GM18519 (cell line): ENCODE measurements at regions not wholly inside any gene's neighbourhood (a gene's known extent, or its start where the extent isn't known, plus 50 kb on each side); places are given as distances from the start of the nearest gene placed in this dataset.
"Not testable (repeated sequence)": the region's sequence is repeated elsewhere in the genome, so short reads cannot be mapped to it uniquely, and the experiment has no call there.

Source experiments
- ATAC-seq: cut with Tn5 transposase; IDR thresholded peaks from one replicate; pipeline ENCODE4 v1.9.1; 2021; ENCODE audit warnings: mild to moderate bottlenecking, moderate library complexity; ENCODE audit not compliant: unreplicated experiment, low FRiP score

GRCh38 chr21:35398346-35398982 is 349.4 kb upstream of the RUNX1 start:
- no peak for ATAC-seq

- ATAC-seq = no peak
These were observed 348.7 kb upstream of the RUNX1 start for GRCh38 chr21:35397781-35398180.

GRCh38 chr21:35396655-35397054 is 347.6 kb upstream of the RUNX1 start:
- ATAC-seq = no peak

- ATAC-seq = no peak
These were observed 346.6 kb upstream of the RUNX1 start for GRCh38 chr21:35395728-35396127.

- no peak for ATAC-seq
These were observed 345.7 kb upstream of the RUNX1 start for GRCh38 chr21:35394634-35395369.

- ATAC-seq = no peak
These were observed 344.9 kb upstream of the RUNX1 start for GRCh38 chr21:35394049-35394448.

- no peak for ATAC-seq
These were observed 341.1 kb upstream of the RUNX1 start for GRCh38 chr21:35390013-35390776.

GRCh38 chr21:35386491-35387079 is 337.5 kb upstream of the RUNX1 start:
- no peak for ATAC-seq

GRCh38 chr21:35384375-35384774 is 335.3 kb upstream of the RUNX1 start:
- ATAC-seq = no peak

GRCh38 chr21:35382696-35383095 is 333.6 kb upstream of the RUNX1 start:
- no peak for ATAC-seq

- no peak for ATAC-seq
These were observed 332.7 kb upstream of the RUNX1 start for GRCh38 chr21:35381743-35382310.

GRCh38 chr21:35380304-35380703 is 331.2 kb upstream of the RUNX1 start:
- not testable (repeated sequence) for ATAC-seq

- ATAC-seq = no peak
These were observed 329.8 kb upstream of the RUNX1 start for GRCh38 chr21:35378881-35379280.

GRCh38 chr21:35377505-35378090 is 328.5 kb upstream of the RUNX1 start:
- ATAC-seq = no peak

GRCh38 chr21:35376406-35377135 is 327.5 kb upstream of the RUNX1 start:
- ATAC-seq = no peak

GRCh38 chr21:35375115-35375514 is 326.0 kb upstream of the RUNX1 start:
- ATAC-seq = no peak

GRCh38 chr21:35373998-35374397 is 324.9 kb upstream of the RUNX1 start:
- no peak for ATAC-seq

- ATAC-seq = no peak
These were observed 323.1 kb upstream of the RUNX1 start for GRCh38 chr21:35372201-35372600.

- ATAC-seq = no peak
These were observed 321.6 kb upstream of the RUNX1 start for GRCh38 chr21:35370671-35371070.

- no peak for ATAC-seq
These were observed 321.0 kb upstream of the RUNX1 start for GRCh38 chr21:35370071-35370470.
